Glutamatergic neuron (in vitro differentiated cells): ENCODE measurements at regions not wholly inside any gene's neighbourhood (a gene's known extent, or its start where the extent isn't known, plus 50 kb on each side); places are given as distances from the start of the nearest gene placed in this dataset.
"Not testable (repeated sequence)": the region's sequence is repeated elsewhere in the genome, so short reads cannot be mapped to it uniquely, and the experiment has no call there.

Experiments used
- DNase-seq: peaks from one replicate; pipeline ENCODE4 v3.0.0; 2022
- H3K27ac Mint-ChIP-seq: one replicate; pipeline ENCODE4 v1.8.0; 2020; ENCODE audit warnings: mild to moderate bottlenecking, mixed read lengths, inconsistent platforms; ENCODE audit not compliant: unreplicated experiment
- H3K27me3 Mint-ChIP-seq: one replicate; pipeline ENCODE4 v1.8.0; 2020; ENCODE audit warnings: mild to moderate bottlenecking, moderate library complexity, mixed read lengths, inconsistent platforms; ENCODE audit not compliant: unreplicated experiment
- H3K36me3 Mint-ChIP-seq: one replicate; pipeline ENCODE4 v1.8.0; 2020; ENCODE audit warnings: mild to moderate bottlenecking, mixed read lengths, inconsistent platforms; ENCODE audit not compliant: unreplicated experiment
- H3K4me1 Mint-ChIP-seq: one replicate; pipeline ENCODE4 v1.8.0; 2020; ENCODE audit warnings: mild to moderate bottlenecking, low read depth, mixed read lengths, inconsistent platforms; ENCODE audit not compliant: unreplicated experiment
- H3K4me3 Mint-ChIP-seq: one replicate; pipeline ENCODE4 v1.8.0; 2020; ENCODE audit warnings: mild to moderate bottlenecking, mixed read lengths, inconsistent platforms; ENCODE audit not compliant: unreplicated experiment
- H3K9me3 Mint-ChIP-seq: one replicate; pipeline ENCODE4 v1.8.0; 2020; ENCODE audit warnings: mild to moderate bottlenecking, moderate library complexity, mixed read lengths, inconsistent platforms; ENCODE audit not compliant: unreplicated experiment
- TF ChIP-seq, protein P1 (sequence below): fragments of 200-600 bp; sonication (generic); IDR thresholded peaks from one replicate; pipeline ENCODE4 v1.5.0; 2021; ENCODE audit not compliant: partially characterized antibody, unreplicated experiment

DNA sequence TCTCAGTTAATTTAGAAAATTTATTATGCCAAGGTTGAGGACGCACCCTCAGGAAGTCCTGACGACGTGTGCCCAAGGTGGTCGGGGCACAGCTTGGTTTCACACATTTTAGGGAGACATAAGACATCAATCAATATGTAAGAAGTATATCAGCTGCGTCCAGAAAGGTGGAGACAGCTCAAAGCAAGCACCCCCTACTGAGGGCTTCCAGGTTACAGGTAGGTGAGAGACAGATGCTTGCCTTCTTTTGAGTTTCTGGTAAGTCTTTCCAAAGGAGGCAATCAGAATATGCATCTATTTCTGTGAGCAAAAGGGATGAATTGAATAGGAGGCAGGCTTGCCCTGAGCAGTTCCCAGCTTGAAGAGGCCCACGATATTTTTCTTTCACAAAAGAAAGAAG is 614.3 kb downstream of the XPNPEP1 start:
- Mint-ChIP-seq H3K9me3 (no peaks in the 10 kb centered on the region), H3K27me3 (no peaks in the 10 kb centered on the region), H3K4me1 (no peaks in the 10 kb centered on the region), H3K27ac (no peak overlapping the region), H3K4me3 (no peak overlapping the region), H3K36me3 (no peaks in the 10 kb centered on the region)
- DNase-seq = no peak
- TF ChIP-seq, protein P1, sequence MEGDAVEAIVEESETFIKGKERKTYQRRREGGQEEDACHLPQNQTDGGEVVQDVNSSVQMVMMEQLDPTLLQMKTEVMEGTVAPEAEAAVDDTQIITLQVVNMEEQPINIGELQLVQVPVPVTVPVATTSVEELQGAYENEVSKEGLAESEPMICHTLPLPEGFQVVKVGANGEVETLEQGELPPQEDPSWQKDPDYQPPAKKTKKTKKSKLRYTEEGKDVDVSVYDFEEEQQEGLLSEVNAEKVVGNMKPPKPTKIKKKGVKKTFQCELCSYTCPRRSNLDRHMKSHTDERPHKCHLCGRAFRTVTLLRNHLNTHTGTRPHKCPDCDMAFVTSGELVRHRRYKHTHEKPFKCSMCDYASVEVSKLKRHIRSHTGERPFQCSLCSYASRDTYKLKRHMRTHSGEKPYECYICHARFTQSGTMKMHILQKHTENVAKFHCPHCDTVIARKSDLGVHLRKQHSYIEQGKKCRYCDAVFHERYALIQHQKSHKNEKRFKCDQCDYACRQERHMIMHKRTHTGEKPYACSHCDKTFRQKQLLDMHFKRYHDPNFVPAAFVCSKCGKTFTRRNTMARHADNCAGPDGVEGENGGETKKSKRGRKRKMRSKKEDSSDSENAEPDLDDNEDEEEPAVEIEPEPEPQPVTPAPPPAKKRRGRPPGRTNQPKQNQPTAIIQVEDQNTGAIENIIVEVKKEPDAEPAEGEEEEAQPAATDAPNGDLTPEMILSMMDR = no peak

DNA sequence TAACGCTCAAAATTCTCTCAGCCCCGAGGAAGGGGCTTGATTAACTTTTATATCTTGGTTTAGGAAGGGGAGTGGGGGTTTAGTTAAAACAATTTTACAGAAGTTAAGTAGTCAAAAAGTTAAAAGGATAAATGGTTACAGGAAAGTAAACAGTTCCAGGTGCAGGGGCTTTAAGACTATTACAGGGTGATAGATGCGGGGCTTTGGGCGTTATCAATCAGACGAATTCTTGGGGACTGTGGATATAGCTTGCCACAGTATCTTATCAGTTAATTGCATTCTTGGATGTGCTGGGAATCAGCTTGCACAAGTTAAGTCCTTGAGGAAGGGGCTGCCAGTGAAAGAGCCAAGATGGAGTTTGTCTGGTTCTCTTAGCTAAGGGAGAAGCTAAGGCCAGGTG is 616.2 kb downstream of the XPNPEP1 start:
- not testable (repeated sequence) for H3K4me1 Mint-ChIP-seq, H3K27ac Mint-ChIP-seq, DNase-seq, H3K9me3 Mint-ChIP-seq, H3K27me3 Mint-ChIP-seq, H3K36me3 Mint-ChIP-seq, H3K4me3 Mint-ChIP-seq

DNA sequence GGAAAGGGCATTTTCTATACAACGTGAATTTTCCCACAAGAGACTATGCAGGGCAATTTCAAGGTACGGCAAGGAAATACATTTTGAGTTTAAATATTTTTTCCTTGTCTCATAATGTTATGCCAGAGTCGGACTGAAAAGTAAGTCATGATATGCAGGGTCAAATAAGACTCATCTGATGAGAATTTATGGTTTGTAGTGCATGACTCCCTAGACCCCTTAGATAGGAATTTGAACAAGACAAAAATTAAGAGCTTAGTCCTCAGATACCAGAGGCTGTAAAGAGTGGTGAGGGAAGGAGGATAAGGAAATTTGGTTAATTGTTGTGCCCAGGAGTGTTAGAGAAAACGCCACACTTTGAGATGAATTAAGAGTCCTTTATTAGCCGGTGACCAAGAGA is 616.6 kb downstream of the XPNPEP1 start:
- no peak overlapping the region for H3K4me3 Mint-ChIP-seq
- no peaks in the 10 kb centered on the region for H3K4me1 Mint-ChIP-seq
- TF ChIP-seq, protein P1 = no peak
- no peak overlapping the region for H3K27ac Mint-ChIP-seq
- no peaks in the 10 kb centered on the region for H3K9me3 Mint-ChIP-seq
- H3K27me3 Mint-ChIP-seq = no peaks in the 10 kb centered on the region
- no peaks in the 10 kb centered on the region for H3K36me3 Mint-ChIP-seq
- DNase-seq = no peak

DNA sequence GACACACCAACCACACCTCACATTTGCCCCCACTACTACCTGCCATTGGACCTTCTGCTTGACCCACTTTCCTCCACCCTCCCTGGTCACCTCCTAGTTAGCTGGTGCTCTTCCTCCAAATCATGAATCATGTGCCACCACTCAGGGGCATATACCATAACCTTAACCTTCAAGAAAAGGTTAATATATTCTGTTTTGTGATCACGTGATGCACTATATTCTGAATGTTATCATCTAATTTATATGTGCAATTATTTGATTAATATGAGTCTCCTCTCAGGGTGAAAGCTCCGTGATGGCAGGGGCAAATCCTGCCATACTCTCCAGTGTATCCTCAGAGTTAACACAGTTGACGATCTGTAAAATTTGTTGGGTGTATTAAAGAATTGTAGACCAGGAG is 635.5 kb downstream of the XPNPEP1 start:
- H3K27ac Mint-ChIP-seq = no peak overlapping the region
- H3K27me3 Mint-ChIP-seq = no peaks in the 10 kb centered on the region
- H3K4me1 Mint-ChIP-seq = no peaks in the 10 kb centered on the region
- H3K4me3 Mint-ChIP-seq = no peak overlapping the region
- TF ChIP-seq, protein P1 = no peak
- no peak for DNase-seq
- H3K36me3 Mint-ChIP-seq = no peaks in the 10 kb centered on the region
- peaks cover 1% of the 10 kb centered on the region for H3K9me3 Mint-ChIP-seq

DNA sequence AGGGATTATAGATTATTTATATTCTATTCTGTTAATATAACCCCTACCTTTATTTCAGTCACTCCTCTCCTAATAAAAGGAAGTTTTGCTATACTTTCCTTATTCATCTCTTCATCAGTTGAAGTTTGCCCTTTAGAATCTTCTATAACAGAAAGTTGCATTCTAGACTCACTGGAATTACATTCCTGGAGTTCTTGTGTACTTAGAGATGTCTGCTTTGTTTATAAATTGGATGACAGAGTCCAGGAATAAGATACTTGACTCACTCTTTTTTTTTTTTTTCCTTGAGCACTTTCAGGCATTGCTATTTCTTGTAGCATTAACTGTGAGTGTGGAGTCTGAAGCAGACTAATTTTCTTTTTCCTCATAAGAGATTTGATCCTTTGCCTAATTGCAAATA is 640.8 kb downstream of the XPNPEP1 start:
- TF ChIP-seq, protein P1 = no peak
- H3K4me1 Mint-ChIP-seq = no peaks in the 10 kb centered on the region
- H3K9me3 Mint-ChIP-seq = no peaks in the 10 kb centered on the region
- DNase-seq = no peak
- H3K4me3 Mint-ChIP-seq = no peak overlapping the region
- no peak overlapping the region for H3K27ac Mint-ChIP-seq
- no peaks in the 10 kb centered on the region for H3K27me3 Mint-ChIP-seq
- no peaks in the 10 kb centered on the region for H3K36me3 Mint-ChIP-seq

DNA sequence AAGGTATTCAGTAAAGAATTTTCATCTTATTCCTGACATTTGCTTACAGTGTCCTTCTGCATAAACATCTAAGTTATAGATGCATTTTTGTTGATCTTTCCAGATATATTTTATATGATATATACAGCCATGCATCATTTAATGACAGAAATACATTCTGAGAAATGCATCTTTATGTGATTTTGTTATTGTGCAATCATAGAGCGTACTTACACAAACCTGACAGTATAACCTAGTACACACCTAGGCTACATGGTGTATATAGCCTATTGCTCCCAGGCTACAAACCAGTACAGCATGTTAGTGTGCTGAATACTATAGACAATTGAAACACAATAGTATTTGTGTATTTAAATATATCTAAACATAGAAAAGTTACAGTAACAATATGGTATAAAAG is 642.0 kb downstream of the XPNPEP1 start:
- no peaks in the 10 kb centered on the region for H3K27me3 Mint-ChIP-seq
- H3K27ac Mint-ChIP-seq = no peak overlapping the region
- no peaks in the 10 kb centered on the region for H3K9me3 Mint-ChIP-seq
- DNase-seq = no peak
- H3K4me3 Mint-ChIP-seq = no peak overlapping the region
- no peaks in the 10 kb centered on the region for H3K4me1 Mint-ChIP-seq
- TF ChIP-seq, protein P1 = no peak
- H3K36me3 Mint-ChIP-seq = no peaks in the 10 kb centered on the region
